ENCODE measurements at regions not wholly inside any gene's neighbourhood (a gene's known extent, or its start where the extent isn't known, plus 50 kb on each side); places are given as distances from the start of the nearest gene placed in this dataset.

DNA sequence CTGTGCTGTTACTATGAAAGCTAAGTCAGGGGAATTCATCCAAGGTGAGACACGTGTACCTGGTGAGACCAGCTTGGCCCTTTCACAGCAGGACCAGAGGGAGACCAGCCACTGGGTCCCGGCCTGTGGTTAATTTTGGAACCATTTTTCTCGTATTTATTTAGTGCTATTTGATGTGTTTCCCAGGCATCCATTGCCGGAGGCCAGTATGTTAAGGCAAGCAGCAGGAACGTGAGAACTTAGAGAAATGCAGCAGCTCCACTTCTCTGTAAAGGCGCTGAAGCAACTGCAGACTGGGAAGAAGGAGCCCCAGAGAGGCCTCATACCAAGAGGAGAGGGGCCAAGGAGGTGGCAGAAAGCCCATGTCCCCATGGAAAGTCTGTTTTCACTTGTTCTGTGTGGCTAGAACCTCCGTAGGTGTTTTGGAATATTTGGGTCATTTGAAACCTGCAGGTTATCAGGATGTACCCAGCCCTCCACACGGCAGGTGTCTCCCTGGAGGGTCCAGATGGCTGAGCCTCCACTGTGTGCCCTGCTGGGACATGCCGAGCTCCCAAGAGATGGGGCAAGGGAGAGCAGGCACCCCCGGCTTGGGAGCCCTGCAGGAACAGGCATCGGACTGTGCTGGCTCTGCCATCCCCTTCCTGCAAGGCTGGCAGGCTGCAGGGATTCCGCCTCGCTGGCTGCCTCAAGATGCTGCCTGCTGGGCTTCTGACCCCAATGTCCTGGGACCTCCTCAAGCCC is 256.0 kb upstream of the RAB6C start:
- Histone ChIP-seq H3K4me3 (no peak overlapping the region), H3K36me3 (ENCODE audit: low read depth, missing control alignments) (no peaks in the 10 kb centered on the region), H3K4me1 (no peaks in the 10 kb centered on the region), H3K27me3 (no peaks in the 10 kb centered on the region), H3K27ac (no peak overlapping the region), H3K9me3 (no peaks in the 10 kb centered on the region)
- 77 to 84% methylated on average over 8 to 13 of the region's 13 CpGs for WGBS, 2 donors
- TF ChIP-seq POLR2A (IDR thresholded peaks at IDR 0.05), result no peak
- TF ChIP-seq, protein P1, sequence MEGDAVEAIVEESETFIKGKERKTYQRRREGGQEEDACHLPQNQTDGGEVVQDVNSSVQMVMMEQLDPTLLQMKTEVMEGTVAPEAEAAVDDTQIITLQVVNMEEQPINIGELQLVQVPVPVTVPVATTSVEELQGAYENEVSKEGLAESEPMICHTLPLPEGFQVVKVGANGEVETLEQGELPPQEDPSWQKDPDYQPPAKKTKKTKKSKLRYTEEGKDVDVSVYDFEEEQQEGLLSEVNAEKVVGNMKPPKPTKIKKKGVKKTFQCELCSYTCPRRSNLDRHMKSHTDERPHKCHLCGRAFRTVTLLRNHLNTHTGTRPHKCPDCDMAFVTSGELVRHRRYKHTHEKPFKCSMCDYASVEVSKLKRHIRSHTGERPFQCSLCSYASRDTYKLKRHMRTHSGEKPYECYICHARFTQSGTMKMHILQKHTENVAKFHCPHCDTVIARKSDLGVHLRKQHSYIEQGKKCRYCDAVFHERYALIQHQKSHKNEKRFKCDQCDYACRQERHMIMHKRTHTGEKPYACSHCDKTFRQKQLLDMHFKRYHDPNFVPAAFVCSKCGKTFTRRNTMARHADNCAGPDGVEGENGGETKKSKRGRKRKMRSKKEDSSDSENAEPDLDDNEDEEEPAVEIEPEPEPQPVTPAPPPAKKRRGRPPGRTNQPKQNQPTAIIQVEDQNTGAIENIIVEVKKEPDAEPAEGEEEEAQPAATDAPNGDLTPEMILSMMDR (IDR thresholded peaks at IDR 0.05), result no peak
- DNase-seq, result no peak
- intact Hi-C loops (cut with DNase I; ENCODE audit: low total_unique reads), result no loop called here

DNA sequence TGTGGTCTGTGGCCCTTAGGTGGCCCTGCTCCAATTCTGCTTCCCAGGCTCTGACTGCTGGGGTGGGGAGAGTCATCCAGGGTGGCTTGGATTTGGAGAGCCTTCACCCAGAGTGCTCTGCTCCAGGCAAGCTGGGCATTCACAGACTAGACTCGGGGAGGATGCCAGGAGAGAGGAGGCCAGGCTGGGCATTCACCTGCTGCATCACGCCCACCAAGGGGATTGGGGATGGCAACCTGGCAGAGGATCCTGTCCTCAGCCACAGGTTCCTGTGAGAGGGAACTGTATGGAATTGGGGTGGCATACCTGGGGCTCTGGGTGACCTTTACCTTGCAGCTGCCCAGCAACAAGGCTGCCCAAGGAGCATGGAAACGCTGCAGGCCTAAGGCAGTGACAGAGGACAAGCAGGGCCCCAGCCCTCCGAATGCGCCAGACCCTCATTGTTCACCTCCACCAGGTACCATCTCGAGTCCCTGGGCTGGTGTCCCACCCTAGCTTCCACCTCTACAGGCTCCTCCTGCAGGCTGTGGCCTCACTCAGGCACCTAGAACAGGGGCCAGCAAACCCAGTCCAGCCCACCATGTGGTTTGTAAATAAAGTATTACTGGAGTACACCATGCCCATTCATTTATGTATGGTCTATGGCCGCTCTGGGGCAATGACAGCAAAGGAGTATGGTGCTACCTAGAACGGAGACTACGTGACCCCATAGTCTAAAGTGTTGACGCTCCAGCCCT is 255.3 kb upstream of the RAB6C start:
- no peaks in the 10 kb centered on the region for H3K27me3 ChIP-seq
- H3K4me1 ChIP-seq, result no peaks in the 10 kb centered on the region
- WGBS, 2 donors, result 91 to 99% methylated on average over 8 to 10 of the region's 10 CpGs
- intact Hi-C loops (cut with DNase I; ENCODE audit: low total_unique reads), result no loop called here
- no peak overlapping the region for H3K4me3 ChIP-seq
- H3K9me3 ChIP-seq, result no peaks in the 10 kb centered on the region
- DNase-seq, result no peak
- H3K36me3 ChIP-seq (ENCODE audit: low read depth, missing control alignments), result no peaks in the 10 kb centered on the region
- no peak for TF ChIP-seq POLR2A (IDR thresholded peaks at IDR 0.05)
- TF ChIP-seq, protein P1 (IDR thresholded peaks at IDR 0.05), result no peak
- H3K27ac ChIP-seq, result no peak overlapping the region

DNA sequence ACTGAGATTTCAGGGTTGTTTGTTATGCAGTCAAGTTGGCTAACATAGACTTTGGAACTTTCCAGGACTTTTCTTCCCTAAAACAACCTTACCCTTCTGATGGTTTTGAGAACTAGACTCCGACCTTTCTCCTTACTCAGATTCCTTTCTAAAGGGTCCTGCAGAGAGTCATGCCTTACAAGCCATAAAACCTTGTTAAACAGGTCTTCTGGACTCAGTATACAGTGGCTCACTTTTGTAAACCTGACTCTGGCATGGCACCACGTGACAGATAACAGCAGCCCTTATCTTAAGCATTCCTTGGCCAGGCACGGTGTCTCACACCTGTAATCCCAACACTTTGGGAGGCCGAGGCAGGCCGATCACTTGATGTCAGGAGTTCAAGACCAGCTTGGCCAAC is 253.2 kb upstream of the RAB6C start:
- H3K4me1 ChIP-seq, result no peaks in the 10 kb centered on the region
- 44 to 63% methylated on average over 4 to 5 of the region's 5 CpGs for WGBS, 2 donors
- no peak overlapping the region for H3K4me3 ChIP-seq
- H3K36me3 ChIP-seq (ENCODE audit: low read depth, missing control alignments), result no peaks in the 10 kb centered on the region
- no peak for TF ChIP-seq POLR2A (IDR thresholded peaks at IDR 0.05)
- TF ChIP-seq, protein P1 (IDR thresholded peaks at IDR 0.05), result no peak
- no peak for DNase-seq
- H3K9me3 ChIP-seq, result no peaks in the 10 kb centered on the region
- intact Hi-C loops (cut with DNase I; ENCODE audit: low total_unique reads), result no loop called here
- H3K27ac ChIP-seq, result no peak overlapping the region
- H3K27me3 ChIP-seq, result no peaks in the 10 kb centered on the region

DNA sequence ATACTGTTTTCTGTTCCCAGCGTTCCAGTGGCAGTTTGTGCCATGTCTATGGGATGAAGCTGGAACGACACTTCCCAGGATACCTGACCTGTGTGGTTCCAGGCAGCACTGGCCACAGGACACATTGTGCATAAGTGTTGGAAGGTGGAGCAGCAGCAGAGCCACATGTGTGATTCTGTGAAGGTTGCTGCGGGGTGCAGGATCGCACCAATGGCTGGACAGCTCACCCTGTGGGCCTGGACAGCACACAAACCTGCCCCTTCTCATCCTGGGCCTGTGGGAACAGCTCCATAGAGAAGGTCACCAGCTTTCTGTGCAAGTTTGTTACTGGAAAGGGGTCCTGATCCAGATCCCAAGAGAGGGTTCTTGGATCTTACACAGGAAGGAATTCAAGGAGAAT is 252.2 kb upstream of the RAB6C start:
- no peaks in the 10 kb centered on the region for H3K36me3 ChIP-seq (ENCODE audit: low read depth, missing control alignments)
- intact Hi-C loops (cut with DNase I; ENCODE audit: low total_unique reads), result no loop called here
- H3K27ac ChIP-seq, result no peak overlapping the region
- TF ChIP-seq, protein P1 (IDR thresholded peaks at IDR 0.05), result no peak
- no peaks in the 10 kb centered on the region for H3K27me3 ChIP-seq
- WGBS, 2 donors, result 88 to 98% methylated on average over 3 to 4 of the region's 4 CpGs
- DNase-seq, result no peak
- no peaks in the 10 kb centered on the region for H3K9me3 ChIP-seq
- H3K4me1 ChIP-seq, result no peaks in the 10 kb centered on the region
- H3K4me3 ChIP-seq, result no peak overlapping the region

Data from testis (tissue), 2 donors.